H9 (cell line): ENCODE measurements at regions not wholly inside any gene's neighbourhood (a gene's known extent, or its start where the extent isn't known, plus 50 kb on each side); places are given as distances from the start of the nearest gene placed in this dataset.

Source experiments
- DNase-seq: peaks from one replicate; pipeline ENCODE4 v3.0.0-alpha.2; 2017
- H2AFZ ChIP-seq: one replicate; pipeline ENCODE4 v1.6.1; 2013; ENCODE audit warnings: mild to moderate bottlenecking, low read length, control low read depth, moderate library complexity
- H2AK5ac ChIP-seq: 2 replicates; pipeline ENCODE4 v1.6.1; 2013; ENCODE audit warnings: low read length, control low read depth, mixed read lengths; ENCODE audit not compliant: insufficient read length
- H2BK120ac ChIP-seq: one replicate; pipeline ENCODE4 v1.6.1; 2013; ENCODE audit warnings: low read depth, mild to moderate bottlenecking, low read length, control low read depth, inconsistent platforms; ENCODE audit not compliant: poor library complexity, severe bottlenecking
- H2BK12ac ChIP-seq: 2 replicates; pipeline ENCODE4 v1.6.1; 2013; ENCODE audit warnings: low read length, control low read depth, mixed read lengths, low read depth; ENCODE audit not compliant: insufficient read length
- H2BK15ac ChIP-seq: 2 replicates; pipeline ENCODE4 v1.6.1; 2013; ENCODE audit warnings: low read depth, low read length, control low read depth
- H2BK20ac ChIP-seq: one replicate; pipeline ENCODE4 v1.6.1; 2013; ENCODE audit warnings: low read depth, mild to moderate bottlenecking, low read length, control low read depth, inconsistent platforms; ENCODE audit not compliant: poor library complexity, severe bottlenecking
- H2BK5ac ChIP-seq: 2 replicates; pipeline ENCODE4 v1.6.1; 2013; ENCODE audit warnings: low read length, control low read depth, mixed read lengths; ENCODE audit not compliant: insufficient read length
- H3K14ac ChIP-seq: 2 replicates; pipeline ENCODE4 v1.6.1; 2013; ENCODE audit warnings: low read length, control low read depth; ENCODE audit not compliant: insufficient read depth
- H3K18ac ChIP-seq: 2 replicates; pipeline ENCODE4 v1.6.1; 2013; ENCODE audit warnings: low read depth, mild to moderate bottlenecking, mixed read lengths, low read length, control low read depth; ENCODE audit not compliant: insufficient read length
- H3K23ac ChIP-seq: 2 replicates; pipeline ENCODE4 v1.6.1; 2013; ENCODE audit warnings: low read length, control low read depth, mixed read lengths, low read depth; ENCODE audit not compliant: insufficient read length
- H3K23me2 ChIP-seq: 2 replicates; pipeline ENCODE4 v1.6.1; 2013; ENCODE audit warnings: low read depth, mild to moderate bottlenecking, mixed read lengths, low read length, control low read depth; ENCODE audit not compliant: insufficient read length, poor library complexity, severe bottlenecking
- H3K27ac ChIP-seq: 2 replicates; pipeline ENCODE4 v1.5.1; 2013; ENCODE audit warnings: low read length, control low read depth, mixed read lengths, low read depth; ENCODE audit not compliant: insufficient read length
- H3K27me3 ChIP-seq: 2 replicates; pipeline ENCODE4 v1.6.1; 2013; ENCODE audit warnings: low read length, control low read depth, inconsistent platforms; ENCODE audit not compliant: insufficient read depth
- H3K4ac ChIP-seq: 2 replicates; pipeline ENCODE4 v1.6.1; 2013; ENCODE audit warnings: low read depth, mild to moderate bottlenecking, control low read depth, inconsistent platforms, low read length, moderate library complexity
- H3K4me1 ChIP-seq: 2 replicates; pipeline ENCODE4 v1.6.1; 2013; ENCODE audit warnings: low read length, control low read depth, inconsistent platforms; ENCODE audit not compliant: insufficient read depth
- H3K4me2 ChIP-seq: 2 replicates; pipeline ENCODE4 v1.6.1; 2013; ENCODE audit warnings: low read length, control low read depth, mixed read lengths; ENCODE audit not compliant: insufficient read length, insufficient read depth
- H3K56ac ChIP-seq: 2 replicates; pipeline ENCODE4 v1.6.1; 2013; ENCODE audit warnings: low read depth, mild to moderate bottlenecking, mixed read lengths, low read length, control low read depth; ENCODE audit not compliant: insufficient read length
- H3K79me1 ChIP-seq: 2 replicates; pipeline ENCODE4 v1.6.1; 2013; ENCODE audit warnings: low read depth, mild to moderate bottlenecking, moderate library complexity, low read length, control low read depth, inconsistent platforms; ENCODE audit not compliant: insufficient read depth, poor library complexity, severe bottlenecking
- H3K79me2 ChIP-seq: 2 replicates; pipeline ENCODE4 v1.6.1; 2013; ENCODE audit warnings: low read length, control low read depth, inconsistent platforms; ENCODE audit not compliant: insufficient read depth
- H3K9ac ChIP-seq: 2 replicates; pipeline ENCODE4 v1.6.1; 2013; ENCODE audit warnings: low read length, control low read depth, mixed read lengths; ENCODE audit not compliant: insufficient read length; ENCODE audit errors: extremely low read depth
- H3K9me3 ChIP-seq: one replicate; pipeline ENCODE4 v1.6.1; 2013; ENCODE audit warnings: low read depth, low read length, inconsistent platforms; ENCODE audit not compliant: control insufficient read depth
- H3T11ph ChIP-seq: one replicate; pipeline ENCODE4 v1.6.1; 2013; ENCODE audit warnings: mild to moderate bottlenecking, low read length, control low read depth, inconsistent platforms
- H4K20me1 ChIP-seq: one replicate; pipeline ENCODE4 v1.6.1; 2013; ENCODE audit not compliant: control insufficient read depth, insufficient read length, insufficient read depth
- H4K5ac ChIP-seq: 2 replicates; pipeline ENCODE4 v1.6.1; 2013; ENCODE audit warnings: low read depth, mild to moderate bottlenecking, mixed read lengths, low read length, control low read depth; ENCODE audit not compliant: insufficient read length
- H4K8ac ChIP-seq: replicated peaks from 2 replicates; pipeline ENCODE4 v1.6.1; 2013; ENCODE audit warnings: low read length, control low read depth, mixed read lengths, low read depth; ENCODE audit not compliant: insufficient read length
- H4K91ac ChIP-seq: 2 replicates; pipeline ENCODE4 v1.6.1; 2013; ENCODE audit warnings: low read depth, mild to moderate bottlenecking, moderate library complexity, mixed read lengths, low read length, control low read depth; ENCODE audit not compliant: insufficient read length
- H3K27ac Mint-ChIP-seq, 3 experiments: 2 replicates in 2 of 3; 3 replicates in 1 of 3; pipeline ENCODE4 v1.8.0; 2020 to 2021; ENCODE audit warnings: mixed read lengths in 3 of 3, mild to moderate bottlenecking in 1 of 3, moderate library complexity in 1 of 3
- H3K27me3 Mint-ChIP-seq: 2 replicates; pipeline ENCODE4 v1.8.0; 2021; ENCODE audit warnings: low read depth, mild to moderate bottlenecking, moderate library complexity, mixed read lengths
- H3K36me3 Mint-ChIP-seq, 3 experiments: 2 replicates in 2 of 3; 3 replicates in 1 of 3; pipeline ENCODE4 v1.8.0; 2020 to 2021; ENCODE audit warnings: low read depth in 3 of 3, mixed read lengths in 3 of 3; ENCODE audit not compliant: insufficient read depth in 1 of 3
- H3K4me1 Mint-ChIP-seq, 2 experiments: 2 replicates each; pipeline ENCODE4 v1.8.0; 2020; ENCODE audit warnings: mixed read lengths in 2 of 2
- H3K4me3 Mint-ChIP-seq, 2 experiments: 2 replicates in 1 of 2; 3 replicates in 1 of 2; pipeline ENCODE4 v1.8.0; 2020 to 2021; ENCODE audit warnings: mild to moderate bottlenecking in 2 of 2, mixed read lengths in 2 of 2, moderate library complexity in 1 of 2
- H3K9me3 Mint-ChIP-seq, 2 experiments: 2 replicates in 1 of 2; 3 replicates in 1 of 2; pipeline ENCODE4 v1.8.0; 2020; ENCODE audit warnings: mild to moderate bottlenecking in 2 of 2, mixed read lengths in 2 of 2, moderate library complexity in 1 of 2
- WGBS: extraction: QIAGEN DNeasy Blood & Tissue Kit; methylation state at CpG from one replicate; pipeline ENCODE4 v1.1.7; 2013; ENCODE audit warnings: missing lambda C conversion rate, low lambda C conversion rate, mixed read lengths; ENCODE audit not compliant: insufficient read length; ENCODE audit errors: extremely low coverage; 5-methylcytosine and 5-hydroxymethylcytosine counted together
- TF ChIP-seq, protein P1 (sequence below): fragments of 200-600 bp; sonication (generic); conservative IDR thresholded peaks from 3 replicates; pipeline ENCODE4 v1.8.0; 2021; ENCODE audit warnings: antibody characterized with exemption, mild to moderate bottlenecking

GRCh38 chr5:173472164-173472563 lies 143.9 kb upstream of the STC2 start:
- H3K27me3 ChIP-seq = no peaks in the 10 kb centered on the region
- H2BK15ac ChIP-seq = no peak overlapping the region
- H2AFZ ChIP-seq = no peak overlapping the region
- H2BK120ac ChIP-seq = no peak overlapping the region
- no peak overlapping the region for H3K27ac ChIP-seq
- H4K5ac ChIP-seq = no peak overlapping the region
- H3K14ac ChIP-seq = no peak overlapping the region
- TF ChIP-seq, protein P1, sequence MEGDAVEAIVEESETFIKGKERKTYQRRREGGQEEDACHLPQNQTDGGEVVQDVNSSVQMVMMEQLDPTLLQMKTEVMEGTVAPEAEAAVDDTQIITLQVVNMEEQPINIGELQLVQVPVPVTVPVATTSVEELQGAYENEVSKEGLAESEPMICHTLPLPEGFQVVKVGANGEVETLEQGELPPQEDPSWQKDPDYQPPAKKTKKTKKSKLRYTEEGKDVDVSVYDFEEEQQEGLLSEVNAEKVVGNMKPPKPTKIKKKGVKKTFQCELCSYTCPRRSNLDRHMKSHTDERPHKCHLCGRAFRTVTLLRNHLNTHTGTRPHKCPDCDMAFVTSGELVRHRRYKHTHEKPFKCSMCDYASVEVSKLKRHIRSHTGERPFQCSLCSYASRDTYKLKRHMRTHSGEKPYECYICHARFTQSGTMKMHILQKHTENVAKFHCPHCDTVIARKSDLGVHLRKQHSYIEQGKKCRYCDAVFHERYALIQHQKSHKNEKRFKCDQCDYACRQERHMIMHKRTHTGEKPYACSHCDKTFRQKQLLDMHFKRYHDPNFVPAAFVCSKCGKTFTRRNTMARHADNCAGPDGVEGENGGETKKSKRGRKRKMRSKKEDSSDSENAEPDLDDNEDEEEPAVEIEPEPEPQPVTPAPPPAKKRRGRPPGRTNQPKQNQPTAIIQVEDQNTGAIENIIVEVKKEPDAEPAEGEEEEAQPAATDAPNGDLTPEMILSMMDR = no peak
- no peak for DNase-seq
- H3K4me1 ChIP-seq = peaks cover 3% of the 10 kb centered on the region; the same call in 1 of the 2 replicates
- H3K18ac ChIP-seq = no peak overlapping the region
- no peak overlapping the region for H2BK5ac ChIP-seq
- H2BK20ac ChIP-seq = no peak overlapping the region
- no peak overlapping the region for H3T11ph ChIP-seq
- Mint-ChIP-seq H3K36me3 (no peaks in the 10 kb centered on the region; a peak in 1 of 7 replicates), H3K4me1 (peaks cover 3 to 6% of the 10 kb centered on the region in 2 experiments), H3K4me3 (no peak overlapping the region), H3K27me3 (peaks cover 12% of the 10 kb centered on the region), H3K9me3 (no peaks in the 10 kb centered on the region), H3K27ac (no peak overlapping the region)
- H2AK5ac ChIP-seq = no peak overlapping the region
- no peak overlapping the region for H4K91ac ChIP-seq
- H4K20me1 ChIP-seq = no peaks in the 10 kb centered on the region
- H3K4ac ChIP-seq = no peak overlapping the region
- no peaks in the 10 kb centered on the region for H3K79me1 ChIP-seq
- no peak overlapping the region for H3K9ac ChIP-seq
- no CpG with 5 or more reads among the region's 3 CpGs for WGBS
- no peak overlapping the region for H2BK12ac ChIP-seq
- H3K23ac ChIP-seq = no peak overlapping the region
- H3K23me2 ChIP-seq = no peaks in the 10 kb centered on the region
- H3K56ac ChIP-seq = no peak overlapping the region
- no peaks in the 10 kb centered on the region for H3K9me3 ChIP-seq
- no peak overlapping the region for H4K8ac ChIP-seq
- no peak overlapping the region for H3K4me2 ChIP-seq
- no peaks in the 10 kb centered on the region for H3K79me2 ChIP-seq
